ENCODE measurements at regions not wholly inside any gene's neighbourhood (a gene's known extent, or its start where the extent isn't known, plus 50 kb on each side); places are given as distances from the start of the nearest gene placed in this dataset.

- H3K4me3 Mint-ChIP-seq (ENCODE audit: low read depth), result no peak overlapping the region
- H3K36me3 Mint-ChIP-seq (ENCODE audit: insufficient read depth), result no peaks in the 10 kb centered on the region
- H3K27ac Mint-ChIP-seq, result no peak overlapping the region
- H3K27me3 Mint-ChIP-seq, result no peaks in the 10 kb centered on the region
- DNase-seq (ENCODE audit: low spot score, unreplicated experiment), result no peak
- H3K4me1 Mint-ChIP-seq (ENCODE audit: low read depth), result no peaks in the 10 kb centered on the region
- TF ChIP-seq, protein P1, sequence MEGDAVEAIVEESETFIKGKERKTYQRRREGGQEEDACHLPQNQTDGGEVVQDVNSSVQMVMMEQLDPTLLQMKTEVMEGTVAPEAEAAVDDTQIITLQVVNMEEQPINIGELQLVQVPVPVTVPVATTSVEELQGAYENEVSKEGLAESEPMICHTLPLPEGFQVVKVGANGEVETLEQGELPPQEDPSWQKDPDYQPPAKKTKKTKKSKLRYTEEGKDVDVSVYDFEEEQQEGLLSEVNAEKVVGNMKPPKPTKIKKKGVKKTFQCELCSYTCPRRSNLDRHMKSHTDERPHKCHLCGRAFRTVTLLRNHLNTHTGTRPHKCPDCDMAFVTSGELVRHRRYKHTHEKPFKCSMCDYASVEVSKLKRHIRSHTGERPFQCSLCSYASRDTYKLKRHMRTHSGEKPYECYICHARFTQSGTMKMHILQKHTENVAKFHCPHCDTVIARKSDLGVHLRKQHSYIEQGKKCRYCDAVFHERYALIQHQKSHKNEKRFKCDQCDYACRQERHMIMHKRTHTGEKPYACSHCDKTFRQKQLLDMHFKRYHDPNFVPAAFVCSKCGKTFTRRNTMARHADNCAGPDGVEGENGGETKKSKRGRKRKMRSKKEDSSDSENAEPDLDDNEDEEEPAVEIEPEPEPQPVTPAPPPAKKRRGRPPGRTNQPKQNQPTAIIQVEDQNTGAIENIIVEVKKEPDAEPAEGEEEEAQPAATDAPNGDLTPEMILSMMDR (IDR thresholded peaks at IDR 0.05; ENCODE audit: unreplicated experiment), result no peak
- no peaks in the 10 kb centered on the region for H3K9me3 Mint-ChIP-seq (ENCODE audit: low read depth)
Measured at GRCh38 chr18:56508370-56509036, 129.9 kb downstream of the TXNL1 start.

- Mint-ChIP-seq H3K36me3 (ENCODE audit: insufficient read depth) (no peaks in the 10 kb centered on the region), H3K4me1 (ENCODE audit: low read depth) (no peaks in the 10 kb centered on the region), H3K27me3 (no peaks in the 10 kb centered on the region), H3K27ac (no peak overlapping the region), H3K4me3 (ENCODE audit: low read depth) (no peak overlapping the region), H3K9me3 (ENCODE audit: low read depth) (no peaks in the 10 kb centered on the region)
- TF ChIP-seq, protein P1 (IDR thresholded peaks at IDR 0.05; ENCODE audit: unreplicated experiment), result no peak
- DNase-seq (ENCODE audit: low spot score, unreplicated experiment), result no peak
Measured at GRCh38 chr18:56505971-56506370, 132.4 kb downstream of the TXNL1 start.

- no peaks in the 10 kb centered on the region for H3K36me3 Mint-ChIP-seq (ENCODE audit: insufficient read depth)
- no peaks in the 10 kb centered on the region for H3K9me3 Mint-ChIP-seq (ENCODE audit: low read depth)
- H3K27me3 Mint-ChIP-seq, result no peaks in the 10 kb centered on the region
- no peak overlapping the region for H3K4me3 Mint-ChIP-seq (ENCODE audit: low read depth)
- no peaks in the 10 kb centered on the region for H3K4me1 Mint-ChIP-seq (ENCODE audit: low read depth)
- TF ChIP-seq, protein P1 (IDR thresholded peaks at IDR 0.05; ENCODE audit: unreplicated experiment), result no peak
- DNase-seq (ENCODE audit: low spot score, unreplicated experiment), result no peak
- H3K27ac Mint-ChIP-seq, result no peak overlapping the region
Measured at GRCh38 chr18:56505293-56505692, 133.1 kb downstream of the TXNL1 start.

DNA sequence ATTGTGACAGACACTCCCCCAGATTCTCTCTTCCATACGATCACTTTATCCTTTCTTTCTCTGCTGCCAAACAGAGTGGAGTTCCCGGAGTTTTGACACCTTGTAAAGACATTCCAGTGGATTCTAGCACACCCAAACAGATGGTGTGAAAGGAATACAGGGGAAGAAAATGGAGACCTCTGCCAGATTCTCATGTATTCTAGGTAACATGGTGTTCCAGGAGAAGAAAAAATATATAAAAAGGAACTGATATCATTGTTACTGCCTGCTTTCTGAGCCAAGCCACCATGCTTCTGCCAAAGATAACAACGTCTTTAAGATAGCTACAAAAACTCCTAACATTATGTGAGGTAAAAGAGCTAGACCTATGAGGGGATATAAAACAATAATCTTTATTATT, 136.5 kb downstream of the TXNL1 start:
- no peak overlapping the region for H3K27ac Mint-ChIP-seq
- peaks cover 1% of the 10 kb centered on the region for H3K36me3 Mint-ChIP-seq (ENCODE audit: insufficient read depth)
- peaks cover 4% of the 10 kb centered on the region for H3K9me3 Mint-ChIP-seq (ENCODE audit: low read depth)
- H3K4me1 Mint-ChIP-seq (ENCODE audit: low read depth), result no peaks in the 10 kb centered on the region
- H3K27me3 Mint-ChIP-seq, result peaks cover 2% of the 10 kb centered on the region
- TF ChIP-seq, protein P1 (IDR thresholded peaks at IDR 0.05; ENCODE audit: unreplicated experiment), result no peak
- H3K4me3 Mint-ChIP-seq (ENCODE audit: low read depth), result no peak overlapping the region
- no peak for DNase-seq (ENCODE audit: low spot score, unreplicated experiment)

- H3K4me1 Mint-ChIP-seq (ENCODE audit: low read depth), result no peaks in the 10 kb centered on the region
- H3K4me3 Mint-ChIP-seq (ENCODE audit: low read depth), result no peak overlapping the region
- TF ChIP-seq, protein P1 (IDR thresholded peaks at IDR 0.05; ENCODE audit: unreplicated experiment), result no peak
- H3K9me3 Mint-ChIP-seq (ENCODE audit: low read depth), result peaks cover 10% of the 10 kb centered on the region
- DNase-seq (ENCODE audit: low spot score, unreplicated experiment), result no peak
- H3K36me3 Mint-ChIP-seq (ENCODE audit: insufficient read depth), result peaks cover 1% of the 10 kb centered on the region
- peaks cover 2% of the 10 kb centered on the region for H3K27me3 Mint-ChIP-seq
- H3K27ac Mint-ChIP-seq, result no peak overlapping the region
Measured at GRCh38 chr18:56495884-56496283, 142.5 kb downstream of the TXNL1 start.

Measured in progenitor cell of endocrine pancreas (in vitro differentiated cells).